GM18861 (cell line): ENCODE measurements at regions not wholly inside any gene's neighbourhood (a gene's known extent, or its start where the extent isn't known, plus 50 kb on each side); places are given as distances from the start of the nearest gene placed in this dataset.

Source experiments
- ATAC-seq: cut with Tn5 transposase; IDR thresholded peaks from one replicate; pipeline ENCODE4 v1.9.1; 2021; ENCODE audit not compliant: unreplicated experiment

DNA sequence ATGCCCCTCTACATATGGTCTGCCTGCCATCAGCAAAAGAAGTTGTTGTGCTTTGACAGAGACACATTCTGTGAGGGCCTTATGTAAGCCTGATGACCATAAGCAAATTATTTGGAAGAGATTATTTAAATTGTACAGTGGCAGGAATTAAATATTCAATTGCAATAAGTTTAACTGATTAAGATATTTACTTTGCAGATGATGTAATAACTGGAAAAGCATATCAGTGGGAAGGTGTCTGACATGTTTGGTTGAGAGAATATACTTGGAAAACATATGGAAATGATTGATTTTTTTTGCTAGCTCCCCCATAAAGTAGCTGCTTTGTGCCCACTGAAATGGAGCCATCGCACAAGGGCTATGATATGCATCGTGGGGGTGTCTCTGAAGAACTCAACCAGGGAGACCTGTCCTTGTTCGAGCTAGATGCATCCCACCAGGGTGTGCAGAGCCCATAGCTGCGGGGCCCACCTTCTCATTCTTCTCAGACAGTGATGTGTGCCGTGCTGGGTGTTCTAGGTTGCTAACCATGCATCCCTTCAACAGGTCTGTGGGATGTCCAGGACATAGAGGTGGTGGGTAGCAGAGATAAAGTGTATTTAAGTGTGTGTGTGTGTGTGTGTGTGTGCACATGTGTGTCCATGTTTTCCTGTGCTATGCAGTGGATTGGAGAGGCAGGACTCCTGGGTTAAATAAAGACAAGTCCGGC is 90.4 kb upstream of the PARD3B start:
- ATAC-seq, result no peak

DNA sequence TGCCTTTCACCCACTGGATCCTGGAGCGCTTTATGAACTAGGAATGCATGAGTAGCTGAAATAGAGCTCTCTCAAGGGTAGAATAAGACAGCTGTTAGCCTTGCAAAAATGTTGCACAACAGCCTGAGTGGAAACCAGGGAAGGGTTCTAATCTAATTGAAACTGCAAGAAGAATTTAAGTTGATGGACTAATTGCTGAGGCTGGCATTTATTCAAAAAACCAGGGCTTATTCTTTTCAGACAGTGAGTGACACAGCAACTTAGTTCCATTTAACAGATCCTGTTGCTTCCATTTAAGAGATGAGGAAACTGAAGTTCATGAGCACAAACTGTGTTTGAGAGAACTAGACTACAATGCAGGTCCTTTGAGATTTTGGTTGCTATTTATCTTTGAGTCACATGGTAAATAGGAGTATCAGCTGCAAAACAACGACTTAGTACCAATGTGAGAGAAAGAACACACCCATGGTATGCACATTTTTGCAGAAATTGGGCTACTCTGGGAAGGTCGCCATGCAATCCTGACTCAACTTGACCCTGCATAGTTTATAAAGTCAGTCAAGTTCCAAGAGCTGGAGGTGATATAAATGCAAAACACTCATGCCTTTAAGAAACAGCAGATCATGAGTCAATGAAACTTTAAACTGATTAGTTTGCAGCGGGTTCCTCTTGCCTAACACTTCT is 76.4 kb upstream of the PARD3B start:
- ATAC-seq, result no peak

DNA sequence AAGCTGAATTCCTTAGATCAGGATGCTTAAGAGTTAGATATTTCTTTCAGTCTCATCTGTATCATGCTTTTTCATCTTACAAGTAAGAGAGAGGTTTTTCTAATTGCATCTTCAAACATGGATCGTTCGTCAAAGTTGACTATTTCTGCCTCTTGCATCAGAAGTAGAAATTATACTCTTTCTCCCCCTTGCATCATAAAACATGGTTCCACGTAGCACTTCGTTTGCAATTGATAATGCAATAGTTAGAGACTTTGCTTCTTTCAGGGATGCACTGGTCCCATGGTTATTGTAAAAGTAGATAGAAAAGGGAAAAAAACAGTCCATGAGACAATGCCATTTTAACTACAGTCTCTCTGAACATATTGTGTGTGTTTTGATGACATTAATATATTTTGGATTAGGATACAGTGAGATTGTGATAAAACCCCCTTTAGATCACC is 75.1 kb upstream of the PARD3B start:
- no peak for ATAC-seq

DNA sequence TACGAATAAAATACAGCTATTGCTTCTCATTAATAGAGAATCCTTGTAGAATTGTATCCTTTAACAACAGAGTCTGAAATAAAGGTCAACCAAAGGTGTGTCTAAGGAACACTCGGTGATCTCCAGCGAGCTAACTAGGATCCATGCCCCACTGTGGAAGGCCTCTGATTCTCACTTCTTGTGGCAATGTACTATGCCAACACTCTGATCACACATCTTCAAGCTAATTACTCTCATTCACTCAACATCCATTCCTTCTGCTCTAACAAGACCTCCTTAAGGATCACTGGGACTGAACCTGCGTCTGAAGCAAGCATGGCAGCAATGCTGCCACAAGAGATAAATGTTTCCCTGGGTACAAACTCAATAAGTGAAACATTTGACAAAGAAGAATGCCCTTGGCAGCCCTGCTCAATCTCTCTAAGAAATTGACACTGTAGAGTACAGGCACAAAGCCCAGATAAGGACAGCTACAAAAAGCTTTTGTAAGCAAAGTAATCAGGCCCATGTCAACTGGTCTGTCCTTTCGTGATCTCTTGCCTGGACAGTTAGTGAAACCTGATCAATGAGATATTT is 74.6 kb upstream of the PARD3B start:
- no peak for ATAC-seq

DNA sequence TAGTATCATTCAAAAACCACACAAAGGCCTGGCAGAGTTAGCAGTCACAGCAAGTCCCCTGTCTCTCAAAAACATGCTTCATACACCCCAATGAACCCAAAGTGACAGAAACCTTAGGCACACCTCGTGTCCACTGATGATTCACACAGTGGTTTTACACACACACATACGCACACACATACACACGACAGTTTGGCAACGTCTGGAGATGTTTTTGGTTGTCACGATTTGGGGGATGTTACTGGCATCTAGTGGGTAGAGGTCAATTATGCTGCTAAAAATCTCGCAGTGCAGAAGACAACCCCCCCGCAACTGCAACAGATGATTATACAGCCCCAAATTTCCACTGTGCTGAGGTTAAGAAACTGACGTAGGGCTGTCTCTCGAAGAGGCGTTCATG is 72.9 kb upstream of the PARD3B start:
- ATAC-seq, result no peak

DNA sequence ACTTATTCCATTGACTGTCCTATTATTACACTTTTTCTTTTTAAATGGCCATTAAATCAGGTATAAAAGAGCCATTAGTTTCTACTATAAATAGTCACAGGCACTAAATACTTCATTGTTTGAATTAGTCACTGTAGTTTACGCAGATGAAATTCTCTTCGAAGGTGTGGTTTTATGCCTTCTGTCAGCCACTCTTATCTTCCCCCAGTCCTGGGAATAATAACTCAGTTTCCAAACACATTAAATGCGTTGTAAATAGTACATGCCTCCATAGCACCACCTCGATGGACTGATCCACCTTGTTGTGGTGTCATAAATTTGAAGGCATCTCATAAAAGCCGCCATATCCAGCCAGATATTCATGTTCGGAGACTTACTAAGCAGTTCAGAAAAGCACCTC is 72.1 kb upstream of the PARD3B start:
- no peak for ATAC-seq

DNA sequence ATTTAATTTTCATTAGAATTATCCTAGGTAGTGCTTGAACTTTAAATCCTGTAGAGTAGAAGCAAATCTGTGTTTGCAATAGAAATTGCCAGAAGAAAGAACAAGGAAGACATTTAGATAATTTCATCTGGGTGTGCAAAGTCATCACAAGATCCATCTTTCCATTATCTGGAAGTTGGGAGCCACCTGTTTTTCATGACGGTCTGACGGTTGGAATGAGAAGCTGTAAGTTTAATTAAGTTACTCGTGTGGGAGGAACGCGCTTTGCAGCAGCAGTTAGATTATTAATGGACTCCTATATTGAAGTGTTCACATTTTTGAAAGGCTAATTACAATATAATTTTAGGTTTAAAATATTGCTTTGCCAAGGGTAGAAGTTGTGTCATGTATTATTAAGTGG is 69.9 kb upstream of the PARD3B start:
- no peak for ATAC-seq

DNA sequence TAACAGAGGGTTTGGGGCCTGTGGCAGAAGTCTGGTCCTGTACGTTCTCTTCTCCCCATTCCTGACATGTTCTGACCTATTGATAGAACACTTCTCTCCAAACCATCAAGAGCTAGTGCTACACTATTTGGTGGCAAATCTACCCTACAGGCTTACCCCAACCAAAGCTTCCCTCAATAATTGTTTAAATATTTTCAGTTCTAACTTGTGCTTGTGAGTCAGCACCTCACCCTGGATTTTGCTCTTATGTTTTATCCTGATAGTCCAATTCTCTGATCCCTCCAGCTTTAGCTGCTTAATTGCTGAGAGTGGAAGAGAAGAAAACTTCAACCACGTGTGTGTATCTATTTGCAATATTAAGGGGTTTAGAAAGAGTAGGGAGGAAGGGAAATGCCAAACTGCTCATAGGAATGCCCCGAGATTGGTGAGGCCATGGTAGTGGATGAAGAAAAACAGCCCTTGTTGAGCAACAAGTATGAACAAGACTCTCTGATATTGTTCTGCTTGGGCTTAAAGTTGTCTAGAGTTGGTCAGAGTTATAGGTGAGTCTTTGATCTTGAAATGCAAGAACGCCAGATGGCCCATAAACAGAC is 67.8 kb upstream of the PARD3B start:
- no peak for ATAC-seq

DNA sequence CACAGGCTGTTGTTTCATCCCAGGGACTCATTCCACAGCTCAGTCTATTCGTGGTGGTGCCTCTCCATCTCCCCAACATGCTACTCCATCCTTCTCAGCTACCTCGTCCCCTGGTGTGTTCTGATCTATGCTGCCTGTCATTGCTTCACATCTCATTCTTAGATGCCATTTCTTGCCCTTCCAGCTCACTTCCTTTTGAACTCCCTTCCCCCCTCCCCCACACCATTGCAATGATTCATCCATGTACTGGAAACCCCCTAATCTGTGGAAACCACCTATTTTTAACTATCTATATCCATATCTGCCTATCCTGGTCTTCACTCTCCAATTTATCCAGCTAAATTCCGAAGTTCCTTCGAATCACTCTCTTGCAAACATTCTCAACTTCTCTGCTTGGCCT is 65.7 kb upstream of the PARD3B start:
- no peak for ATAC-seq

DNA sequence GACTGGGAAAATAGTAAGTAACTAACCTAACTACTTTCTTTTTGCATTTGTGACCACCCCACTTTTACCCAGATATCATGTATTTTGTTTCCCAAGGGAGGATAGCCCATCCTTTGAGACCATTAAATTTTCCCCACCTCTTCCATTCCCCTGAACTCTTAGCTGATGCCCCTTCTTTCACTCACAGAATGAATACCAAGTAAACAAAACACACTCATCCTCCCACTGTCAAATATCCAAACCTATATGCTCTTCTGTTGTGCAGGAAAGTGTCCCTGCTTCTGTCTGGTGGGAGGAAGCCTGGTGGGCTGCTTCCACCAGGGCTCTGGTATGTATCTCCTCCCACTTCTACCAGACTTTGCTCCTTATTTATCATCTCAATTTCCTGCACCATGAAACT is 64.6 kb upstream of the PARD3B start:
- no peak for ATAC-seq

DNA sequence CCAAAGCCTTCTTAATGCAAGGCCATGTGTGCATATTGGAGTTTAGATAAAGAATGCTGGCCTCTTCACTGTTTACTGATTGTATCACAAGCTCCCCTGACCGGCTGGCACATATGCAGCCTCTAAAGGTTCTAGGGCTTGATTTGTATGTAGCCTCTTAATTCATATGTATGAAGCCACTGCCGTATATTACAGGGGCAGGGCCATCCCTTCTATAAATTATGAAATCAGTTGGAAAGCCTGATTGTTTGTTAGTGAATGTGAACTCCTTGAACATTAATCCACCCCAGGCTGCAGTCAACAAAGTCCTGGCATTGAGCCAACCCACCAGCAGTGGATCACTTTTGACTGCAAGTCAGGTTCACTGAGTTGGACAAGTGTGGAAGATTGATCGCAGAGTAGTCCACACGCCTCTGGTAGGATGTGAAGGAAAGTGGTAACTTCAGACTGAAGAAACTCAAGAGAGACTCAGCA is 61.6 kb upstream of the PARD3B start:
- no peak for ATAC-seq

DNA sequence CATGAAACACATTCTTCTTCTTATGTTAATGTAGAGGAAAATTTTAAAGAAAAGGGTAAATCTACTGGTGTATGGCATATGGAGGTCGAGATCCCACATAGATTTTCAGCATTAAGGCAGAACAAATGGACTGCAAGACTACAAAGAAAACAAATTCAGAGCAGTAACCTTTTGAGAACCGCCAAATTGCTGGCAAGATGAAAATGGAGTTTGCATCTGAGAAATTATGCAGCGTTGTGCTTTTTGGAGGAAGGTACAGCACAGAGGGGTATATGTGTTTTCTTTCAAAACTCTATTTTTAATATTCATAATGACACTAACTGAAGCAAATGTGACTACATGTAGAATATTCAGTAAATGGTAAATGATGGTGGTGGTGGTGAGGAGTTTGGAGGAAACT is 59.0 kb upstream of the PARD3B start:
- no peak for ATAC-seq

DNA sequence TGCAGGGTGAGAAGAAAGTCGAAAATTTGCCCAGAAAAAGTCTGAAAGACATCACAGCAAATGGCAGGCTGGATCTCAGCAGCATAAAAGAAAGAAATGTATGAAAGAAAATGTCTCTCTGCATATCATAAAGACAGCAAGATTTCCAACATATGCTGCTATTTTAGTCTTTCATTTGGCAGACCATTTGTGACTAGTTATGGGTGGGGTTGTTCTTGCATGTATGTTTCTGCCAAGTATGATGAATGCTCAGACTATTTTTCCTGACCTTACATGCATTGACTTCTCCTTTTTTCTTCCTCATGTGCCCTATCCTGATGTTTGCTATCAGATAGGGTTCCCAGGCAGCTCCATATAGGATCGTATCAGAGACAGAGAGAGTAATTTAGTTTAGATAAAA is 58.5 kb upstream of the PARD3B start:
- ATAC-seq, result no peak

DNA sequence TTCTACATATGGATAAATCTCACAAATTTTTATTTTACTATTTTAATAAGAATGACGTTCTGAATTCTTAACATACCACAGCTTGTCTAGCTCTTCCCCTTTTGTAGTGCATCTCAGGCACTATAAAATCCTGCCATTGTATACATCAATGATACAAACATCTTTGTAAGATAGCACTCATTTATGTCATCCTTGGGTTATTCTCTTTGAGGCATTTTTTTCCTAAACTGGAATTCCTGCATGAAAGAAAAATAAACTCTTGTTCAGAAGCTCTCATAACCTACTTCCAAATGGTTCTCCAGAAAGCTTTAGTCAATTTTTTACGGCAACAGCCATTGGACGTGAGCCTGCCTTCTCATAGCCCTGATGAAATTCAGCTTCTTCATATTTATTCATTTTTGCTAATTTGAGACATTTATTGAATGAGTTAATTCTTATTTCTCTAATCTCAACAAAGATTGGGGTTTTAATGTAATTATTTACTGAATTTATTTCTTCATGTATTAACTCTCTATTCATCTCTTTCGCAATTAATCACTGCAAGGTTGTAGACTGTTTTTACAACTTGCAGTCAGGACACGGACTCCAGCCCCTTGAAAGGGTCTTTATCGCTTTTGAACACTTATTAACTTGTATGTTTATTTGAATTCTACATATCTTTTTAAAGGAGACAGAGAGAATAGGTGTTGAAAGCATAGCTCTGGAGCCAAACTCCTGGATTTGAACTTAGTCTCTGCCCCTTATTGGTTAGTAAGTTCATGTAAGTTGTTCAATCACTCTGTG is 57.6 kb upstream of the PARD3B start:
- ATAC-seq, result no peak

DNA sequence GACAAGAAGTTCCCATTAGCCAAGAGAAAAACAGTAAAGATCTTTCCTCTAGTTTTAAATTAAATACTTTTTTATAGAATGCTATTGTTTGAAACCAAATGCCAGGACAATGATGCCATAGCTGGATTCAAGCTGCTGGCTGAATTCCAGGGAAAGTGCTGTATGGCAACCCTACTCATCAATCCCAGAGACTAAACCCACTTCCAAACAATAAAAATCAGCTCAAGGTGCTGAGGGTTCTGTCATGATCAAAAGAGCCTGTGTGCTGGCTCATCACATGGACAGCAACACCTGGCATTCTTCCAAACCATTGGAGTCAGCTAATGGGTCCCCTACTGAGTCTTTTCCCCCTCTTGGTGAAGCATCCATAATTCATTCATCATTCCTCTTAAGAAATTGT is 53.7 kb upstream of the PARD3B start:
- ATAC-seq, result no peak

DNA sequence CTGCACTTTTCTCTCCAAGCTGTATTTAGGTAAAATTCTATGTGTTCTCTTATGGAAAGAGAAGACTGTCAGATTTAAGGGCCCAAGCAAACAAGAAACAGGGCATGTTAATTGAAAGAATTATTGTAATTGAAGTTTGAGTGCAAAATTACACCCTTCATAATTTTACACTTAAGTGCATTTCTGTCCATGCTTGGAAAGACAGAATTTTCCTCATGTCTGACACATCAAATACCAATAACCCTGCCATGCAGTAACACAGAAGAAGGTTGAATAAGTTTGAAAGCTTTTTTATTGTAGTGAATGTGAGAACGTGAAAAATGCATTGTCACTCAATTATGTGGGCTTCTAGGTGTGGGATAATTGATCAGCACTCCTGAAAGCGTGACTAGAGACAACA is 52.9 kb upstream of the PARD3B start:
- ATAC-seq, result no peak

DNA sequence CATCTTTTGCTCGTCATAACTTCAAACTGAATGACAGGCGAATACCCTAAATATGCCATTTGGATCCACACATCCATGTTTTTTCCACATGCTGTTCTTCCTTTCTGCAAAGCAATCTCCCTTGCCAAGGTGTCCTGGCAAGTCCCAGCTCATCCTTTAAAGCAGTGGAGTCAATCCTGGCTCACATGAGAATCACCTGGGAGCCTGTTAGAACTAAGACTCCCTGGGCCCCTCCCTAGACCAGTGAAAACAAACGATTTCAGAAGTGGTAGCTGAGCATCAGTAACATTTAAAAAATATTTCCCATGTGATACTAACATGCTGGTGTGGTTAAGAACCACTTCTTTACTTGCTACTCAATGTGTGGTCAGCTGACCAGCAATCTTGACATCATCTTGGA is 50.6 kb upstream of the PARD3B start:
- ATAC-seq, result no peak

DNA sequence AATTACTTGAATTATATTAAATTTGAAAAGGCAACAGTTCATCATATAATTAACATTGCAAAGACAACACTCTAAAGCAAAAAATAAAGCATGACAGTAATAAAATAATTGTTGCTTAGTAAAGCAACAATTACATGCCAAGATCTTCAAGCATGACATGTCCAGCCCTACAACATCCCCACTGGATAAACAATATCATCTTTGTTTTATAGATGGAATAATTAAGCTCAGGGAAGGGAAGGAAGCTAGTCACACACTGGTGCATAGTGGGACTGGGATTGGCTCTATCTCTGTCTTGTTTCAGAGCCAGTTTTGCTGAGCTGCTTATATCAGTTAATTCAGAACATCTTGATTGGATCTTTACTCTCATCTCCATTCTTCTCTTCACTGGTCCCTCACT is 49.9 kb upstream of the PARD3B start:
- ATAC-seq, result no peak
